H7 (cell line): ENCODE measurements at regions not wholly inside any gene's neighbourhood (a gene's known extent, or its start where the extent isn't known, plus 50 kb on each side); places are given as distances from the start of the nearest gene placed in this dataset.

Experiments
- DNase-seq: peaks from one replicate; pipeline ENCODE4 v3.0.0; 2012
- H3K27me3 ChIP-seq: 2 replicates; pipeline ENCODE4 v1.6.0; 2011; ENCODE audit warnings: mild to moderate bottlenecking, low read length; ENCODE audit not compliant: control insufficient read depth, insufficient read depth
- H3K36me3 ChIP-seq: replicated peaks from 2 replicates; pipeline ENCODE4 v1.5.1; 2011; ENCODE audit warnings: low read length; ENCODE audit not compliant: control insufficient read depth, insufficient read depth
- H3K4me3 ChIP-seq: 2 replicates; pipeline ENCODE4 v1.5.1; 2011; ENCODE audit warnings: low read depth, mild to moderate bottlenecking, control low read depth, low read length, moderate library complexity; ENCODE audit not compliant: insufficient read depth

DNA sequence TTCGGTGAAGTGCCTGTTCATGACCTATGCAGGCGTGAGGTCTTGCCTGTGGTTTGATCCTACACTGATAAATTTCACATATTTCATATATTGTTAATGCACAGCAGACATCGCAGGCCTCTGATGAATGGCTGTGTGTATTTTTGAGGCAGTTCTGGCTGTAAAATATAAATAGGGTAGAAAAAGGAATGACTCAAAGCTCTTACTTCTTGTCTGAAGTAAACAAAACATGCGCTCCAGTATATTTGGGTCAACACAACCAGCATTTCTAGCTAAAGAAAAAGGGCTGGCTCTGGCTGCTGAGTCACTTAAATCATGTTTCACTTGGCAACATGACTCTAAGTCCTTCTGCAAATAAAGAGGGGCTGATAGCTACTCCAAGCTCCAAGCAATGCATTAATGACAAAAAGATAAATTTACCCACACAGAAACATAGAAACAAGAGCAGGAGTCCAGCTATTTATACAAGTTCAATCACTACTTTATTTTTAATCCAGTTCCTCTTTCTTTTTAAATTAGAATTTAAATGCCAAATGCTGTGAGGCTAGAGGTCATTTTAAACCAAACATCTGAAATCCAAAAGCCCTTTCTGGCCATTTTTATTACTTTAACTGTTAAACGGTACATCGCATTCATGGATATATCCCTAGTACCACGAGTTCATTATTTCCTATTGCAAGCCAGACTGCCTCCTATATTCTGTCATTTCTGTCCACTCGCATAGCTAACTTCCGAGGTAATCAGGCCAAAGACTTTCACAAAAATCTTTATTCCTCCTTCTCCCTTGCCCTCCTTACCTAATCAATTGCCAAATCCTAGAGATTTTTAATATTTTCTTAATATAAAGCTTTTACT, 54.3 kb upstream of the TMCC3 start:
- DNase-seq: no peak
- Histone ChIP-seq H3K4me3 (no peak overlapping the region), H3K36me3 (no peaks in the 10 kb centered on the region), H3K27me3 (no peaks in the 10 kb centered on the region)

DNA sequence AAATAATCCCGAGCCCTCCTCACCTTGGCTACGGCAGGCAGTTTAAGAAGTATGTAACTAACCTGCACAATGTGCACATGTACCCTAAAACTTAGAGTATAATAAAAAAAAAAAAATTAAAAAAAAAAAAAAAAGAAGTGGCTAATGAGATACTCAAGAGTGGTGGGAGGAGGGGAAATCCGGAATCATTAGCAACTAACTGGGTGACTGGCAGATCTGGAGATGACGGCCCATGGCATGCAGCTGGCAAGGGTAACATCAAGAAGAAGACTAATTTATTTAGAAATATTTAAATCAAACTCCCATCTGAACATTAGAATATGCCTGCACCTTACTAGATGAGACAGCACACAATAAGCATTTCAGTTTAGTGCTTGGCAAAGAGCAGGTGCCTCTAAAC, 52.3 kb upstream of the TMCC3 start:
- DNase-seq: no peak
- no peaks in the 10 kb centered on the region for H3K36me3 ChIP-seq

DNA sequence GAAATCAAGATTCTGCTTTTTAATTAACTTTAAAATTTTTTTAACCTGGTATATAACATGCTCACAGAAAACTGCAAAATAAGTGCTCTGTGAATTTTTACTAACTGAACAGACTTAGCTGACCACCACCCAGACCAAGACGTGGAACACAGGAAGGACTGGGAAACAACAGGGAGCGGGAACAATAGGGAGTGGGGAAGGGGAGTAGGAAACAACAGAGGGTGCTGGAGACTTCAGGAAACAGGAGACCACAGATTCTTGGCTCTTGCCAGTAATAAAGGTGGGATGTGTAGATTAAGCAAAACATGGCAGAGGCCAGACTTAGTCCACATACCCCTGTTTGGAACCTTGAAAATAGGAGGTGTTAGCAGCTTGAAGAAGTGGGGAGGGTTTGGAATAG, 51.4 kb upstream of the TMCC3 start:
- Histone ChIP-seq H3K4me3 (no peak overlapping the region), H3K36me3 (no peaks in the 10 kb centered on the region), H3K27me3 (no peaks in the 10 kb centered on the region)
- no peak for DNase-seq

More for the DNA sequence above, 52.3 kb upstream of the TMCC3 start:
- Histone ChIP-seq H3K27me3 (no peaks in the 10 kb centered on the region), H3K4me3 (no peak overlapping the region)

DNA sequence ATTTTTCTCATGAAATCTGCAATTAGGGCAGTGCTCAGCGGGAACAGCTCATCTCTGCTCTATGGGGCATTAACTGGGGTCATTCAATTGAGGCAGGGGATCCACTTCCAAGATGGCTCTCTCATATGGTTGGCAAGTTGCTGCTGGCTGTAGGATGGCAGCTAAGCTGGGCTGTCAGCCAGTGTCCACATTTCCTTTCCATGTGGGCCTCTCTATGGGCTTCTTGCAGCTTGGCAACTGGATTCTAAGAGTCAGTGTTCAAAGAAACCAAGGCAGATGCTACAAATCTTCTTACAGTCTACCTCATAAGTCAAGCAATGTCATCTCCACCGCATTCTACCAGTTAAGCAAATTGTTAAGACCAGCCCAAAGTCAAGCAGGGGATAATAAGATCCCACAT, 50.3 kb upstream of the TMCC3 start:
- H3K4me3 ChIP-seq: no peak overlapping the region
- no peak for DNase-seq
- no peaks in the 10 kb centered on the region for H3K36me3 ChIP-seq
- H3K27me3 ChIP-seq: no peaks in the 10 kb centered on the region
